ENCODE measurements at regions not wholly inside any gene's neighbourhood (a gene's known extent, or its start where the extent isn't known, plus 50 kb on each side); places are given as distances from the start of the nearest gene placed in this dataset.

- Histone ChIP-seq H3K36me3 (ENCODE audit: control insufficient read depth in 2 of 2, extremely low read depth in 1 of 2, insufficient read depth in 2 of 2, low read length in 2 of 2) (no peaks in the 10 kb centered on the region), H4K20me1 (replicated peaks; ENCODE audit: control insufficient read depth, extremely low read depth, insufficient read depth, low read length) (no peaks in the 10 kb centered on the region), H3K4me2 (ENCODE audit: insufficient read depth, low read length) (no peak overlapping the region), H3K27me3 (ENCODE audit: control insufficient read depth in 2 of 2, insufficient read depth in 2 of 2, low read length in 2 of 2) (no peaks in the 10 kb centered on the region), H3K9me3 (replicated peaks; ENCODE audit: control insufficient read depth, insufficient read depth, low read length) (no peaks in the 10 kb centered on the region), H3K9ac (replicated peaks; ENCODE audit: extremely low read depth, insufficient read depth, low read length) (no peak overlapping the region), H3K9me1 (replicated peaks; ENCODE audit: control insufficient read depth, extremely low read depth, insufficient read depth, low read length) (no peaks in the 10 kb centered on the region), H3K27ac (ENCODE audit: insufficient read depth, low read depth, low read length) (no peak overlapping the region), H3K79me2 (ENCODE audit: control insufficient read depth, insufficient read depth, low read length) (no peaks in the 10 kb centered on the region), H3K4me1 (ENCODE audit: control insufficient read depth, extremely low read depth, insufficient read depth, low read length) (no peaks in the 10 kb centered on the region), H2AFZ (ENCODE audit: low read depth, low read length) (no peak overlapping the region), H3K4me3 (replicated peaks in 1 of 3; ENCODE audit: insufficient read depth in 1 of 3, low read depth in 1 of 3, low read length in 3 of 3) (no peak overlapping the region)
- CTCF ChIA-PET = no interaction called here
- dilution Hi-C loops (cut with MboI; ENCODE audit: extremely low pct_ligation_motif_present, low sequenced_read_pairs) (no loop called here), intact Hi-C loops (cut with micrococcal nuclease) (no loop called here)
- DNase-seq (ENCODE audit: low read depth, low spot score) (no peak), FAIRE-seq (no peak)
- TF ChIP-seq POLR2A (IDR thresholded peaks at IDR 0.05; ENCODE audit: low read depth, low read length) = no peak
- POLR2A ChIA-PET = no interaction called here
- no TSS peak for BruUV-seq (replicated peaks)
These were observed 51.3 kb upstream of the LEF1 start for GRCh38 chr4:108219998-108220397.

Data from endothelial cell of umbilical vein (primary cell).